ENCODE measurements at regions not wholly inside any gene's neighbourhood (a gene's known extent, or its start where the extent isn't known, plus 50 kb on each side); places are given as distances from the start of the nearest gene placed in this dataset.

DNA sequence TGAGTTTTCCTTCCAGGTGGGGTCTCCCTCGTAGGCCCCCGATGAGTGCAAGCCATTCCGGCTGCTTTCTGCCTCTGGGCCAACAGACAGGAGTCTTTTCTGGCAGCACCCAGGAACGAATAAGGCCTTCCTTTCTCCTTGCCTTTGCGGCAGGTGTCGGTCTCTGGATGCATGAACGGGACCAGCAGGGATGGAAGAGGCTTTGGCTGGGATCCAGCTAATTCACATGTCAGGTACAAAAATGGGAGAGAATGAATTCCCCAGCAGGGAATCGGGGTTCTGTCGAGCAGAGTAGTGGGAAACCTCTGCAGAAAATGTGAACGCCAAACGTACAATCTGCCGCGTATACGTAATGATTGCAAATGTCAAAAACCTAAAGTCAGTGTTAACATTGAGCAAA, 146.1 kb upstream of the TBL1X start:
- Histone ChIP-seq H3K4me1 (replicated peaks in 1 of 4; ENCODE audit: control insufficient read depth in 3 of 4, insufficient read depth in 4 of 4, low read length in 3 of 4) (no peaks in the 10 kb centered on the region; a peak in 2 of 7 replicates), H3K23me2 (ENCODE audit: low read depth, low read length) (no peaks in the 10 kb centered on the region), H3K79me1 (ENCODE audit: low read depth, low read length) (no peaks in the 10 kb centered on the region), H3K14ac (ENCODE audit: insufficient read length) (no peak overlapping the region), H4K91ac (replicated peaks; ENCODE audit: insufficient read length, low read length) (no peak overlapping the region), H3K9me3 (ENCODE audit: insufficient read depth in 2 of 2, low read depth in 1 of 2, low read length in 1 of 2) (no peaks in the 10 kb centered on the region), H3K4ac (replicated peaks; ENCODE audit: insufficient read length, low read depth, low read length) (no peak overlapping the region), H2AFZ (ENCODE audit: low read length) (no peak overlapping the region), H4K20me1 (replicated peaks in 1 of 2; ENCODE audit: control insufficient read depth in 1 of 2, insufficient read depth in 2 of 2, low read length in 2 of 2) (no peaks in the 10 kb centered on the region), H3K4me3 (ENCODE audit: extremely low read depth in 1 of 4, insufficient read depth in 2 of 4, low read depth in 3 of 4, low read length in 4 of 4) (no peak overlapping the region), H4K8ac (ENCODE audit: extremely low read depth, insufficient read depth, low read length) (no peak overlapping the region), H3K23ac (ENCODE audit: insufficient read length) (no peak overlapping the region), H3K36me3 (ENCODE audit: control insufficient read depth in 2 of 4, insufficient read depth in 4 of 4, low read length in 3 of 4) (no peaks in the 10 kb centered on the region), H3K27ac (ENCODE audit: low read depth, low read length) (no peak overlapping the region), H4K5ac (ENCODE audit: insufficient read length, low read depth, low read length) (no peak overlapping the region), H3K4me2 (ENCODE audit: insufficient read depth in 1 of 2, low read depth in 2 of 2, low read length in 2 of 2) (no peak overlapping the region), H3K27me3 (replicated peaks in 1 of 4; ENCODE audit: control insufficient read depth in 3 of 4, extremely low read depth in 1 of 4, insufficient read depth in 3 of 4, low read length in 3 of 4) (no peaks in the 10 kb centered on the region), H2BK12ac (ENCODE audit: low read depth, low read length) (no peak overlapping the region), H2BK20ac (ENCODE audit: low read length) (no peak overlapping the region), H3K79me2 (ENCODE audit: control insufficient read depth in 1 of 2, insufficient read depth in 2 of 2, low read length in 2 of 2) (no peaks in the 10 kb centered on the region), H2AK5ac (ENCODE audit: low read depth, low read length) (no peak overlapping the region), H3K18ac (ENCODE audit: extremely low read depth, low read length) (no peak overlapping the region), H3K56ac (replicated peaks; ENCODE audit: insufficient read length, low read depth, low read length) (no peak overlapping the region), H2BK15ac (ENCODE audit: low read length) (no peak overlapping the region), H3K9ac (replicated peaks in 1 of 4; ENCODE audit: extremely low read depth in 1 of 4, low read depth in 3 of 4, low read length in 3 of 4) (no peak overlapping the region), H2BK5ac (ENCODE audit: low read depth, low read length) (no peak overlapping the region), H2BK120ac (replicated peaks; ENCODE audit: low read depth, low read length) (no peak overlapping the region)
- FAIRE-seq (no peak), DNase-seq (ENCODE audit: low read depth in 1 of 2, low spot score in 2 of 2) (no peak)
- WGBS, 2 experiments (ENCODE audit: extremely low coverage in 1 of 2, insufficient coverage in 1 of 2, insufficient read length in 1 of 2, insufficient replicate concordance in 2 of 2, low coverage in 1 of 2, low lambda C conversion rate in 2 of 2, missing lambda C conversion rate in 1 of 2): 93% methylated on average over 8 of the region's 14 CpGs; no CpG with 5 or more reads in 1 of the 2 experiments
- no peak for TF ChIP-seq EGR1 (IDR thresholded peaks at IDR 0.05; ENCODE audit: borderline replicate concordance, low read depth, low read length)
- TF ChIP-seq BACH1 (IDR thresholded peaks at IDR 0.05; ENCODE audit: low read length): no peak
- TF ChIP-seq BCL11A (IDR thresholded peaks at IDR 0.05; ENCODE audit: low read depth in 2 of 2, low read length in 2 of 2): no peak
- no peak for TF ChIP-seq ASH2L (IDR thresholded peaks at IDR 0.05; ENCODE audit: low read length)
- no peak for TF ChIP-seq CEBPB (IDR thresholded peaks at IDR 0.05; ENCODE audit: low read depth, low read length)
- no peak for TF ChIP-seq SRF (IDR thresholded peaks at IDR 0.05; ENCODE audit: low read depth, low read length)
- no peak for TF ChIP-seq POU5F1 (IDR thresholded peaks at IDR 0.05; ENCODE audit: low read depth, low read length)
- ChIA-PET POLR2A (ENCODE audit: partially characterized antibody) (no interaction called here), CTCF (ENCODE audit: partially characterized antibody) (no interaction called here)
